ENCODE measurements at regions not wholly inside any gene's neighbourhood (a gene's known extent, or its start where the extent isn't known, plus 50 kb on each side); places are given as distances from the start of the nearest gene placed in this dataset.
A peak's percentile ranks its signal among the peaks of the same experiment; 100 is the strongest.
"Not testable (repeated sequence)": the region's sequence is repeated elsewhere in the genome, so short reads cannot be mapped to it uniquely, and the experiment has no call there.

DNA sequence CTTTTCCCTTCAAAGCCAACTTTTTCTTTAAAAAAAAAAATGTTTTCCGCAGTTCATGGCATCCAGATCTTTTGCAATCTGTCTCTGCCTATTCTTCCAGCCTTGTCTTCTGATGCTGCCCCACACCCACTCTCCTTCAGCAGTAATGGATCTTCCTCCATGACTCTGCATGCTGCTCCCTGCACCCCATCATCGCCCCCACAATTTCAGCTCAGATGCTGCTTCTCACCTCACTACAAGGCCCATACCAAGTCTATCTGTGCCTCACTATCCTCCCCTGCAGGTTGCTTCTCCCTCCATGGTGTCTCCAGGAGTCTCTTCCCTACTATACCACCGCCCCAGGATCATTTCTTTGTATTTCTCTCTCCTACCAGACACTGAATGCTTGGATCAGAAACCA is 260.6 kb downstream of the ANAPC1 start:
- H3K4me3 ChIP-seq (ENCODE audit: low read depth, low read length), result no peak overlapping the region
- no peaks in the 10 kb centered on the region for H3K36me3 ChIP-seq (ENCODE audit: control insufficient read depth, insufficient read depth, low read length)
- DNase-seq (ENCODE audit: low read depth), result no peak
- H3K27me3 ChIP-seq (ENCODE audit: control insufficient read depth, insufficient read depth, low read length), result no peaks in the 10 kb centered on the region
- TF ChIP-seq, protein P1, sequence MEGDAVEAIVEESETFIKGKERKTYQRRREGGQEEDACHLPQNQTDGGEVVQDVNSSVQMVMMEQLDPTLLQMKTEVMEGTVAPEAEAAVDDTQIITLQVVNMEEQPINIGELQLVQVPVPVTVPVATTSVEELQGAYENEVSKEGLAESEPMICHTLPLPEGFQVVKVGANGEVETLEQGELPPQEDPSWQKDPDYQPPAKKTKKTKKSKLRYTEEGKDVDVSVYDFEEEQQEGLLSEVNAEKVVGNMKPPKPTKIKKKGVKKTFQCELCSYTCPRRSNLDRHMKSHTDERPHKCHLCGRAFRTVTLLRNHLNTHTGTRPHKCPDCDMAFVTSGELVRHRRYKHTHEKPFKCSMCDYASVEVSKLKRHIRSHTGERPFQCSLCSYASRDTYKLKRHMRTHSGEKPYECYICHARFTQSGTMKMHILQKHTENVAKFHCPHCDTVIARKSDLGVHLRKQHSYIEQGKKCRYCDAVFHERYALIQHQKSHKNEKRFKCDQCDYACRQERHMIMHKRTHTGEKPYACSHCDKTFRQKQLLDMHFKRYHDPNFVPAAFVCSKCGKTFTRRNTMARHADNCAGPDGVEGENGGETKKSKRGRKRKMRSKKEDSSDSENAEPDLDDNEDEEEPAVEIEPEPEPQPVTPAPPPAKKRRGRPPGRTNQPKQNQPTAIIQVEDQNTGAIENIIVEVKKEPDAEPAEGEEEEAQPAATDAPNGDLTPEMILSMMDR (IDR thresholded peaks at IDR 0.05; ENCODE audit: insufficient read depth, low read length, poor library complexity, severe bottlenecking), result no peak

DNA sequence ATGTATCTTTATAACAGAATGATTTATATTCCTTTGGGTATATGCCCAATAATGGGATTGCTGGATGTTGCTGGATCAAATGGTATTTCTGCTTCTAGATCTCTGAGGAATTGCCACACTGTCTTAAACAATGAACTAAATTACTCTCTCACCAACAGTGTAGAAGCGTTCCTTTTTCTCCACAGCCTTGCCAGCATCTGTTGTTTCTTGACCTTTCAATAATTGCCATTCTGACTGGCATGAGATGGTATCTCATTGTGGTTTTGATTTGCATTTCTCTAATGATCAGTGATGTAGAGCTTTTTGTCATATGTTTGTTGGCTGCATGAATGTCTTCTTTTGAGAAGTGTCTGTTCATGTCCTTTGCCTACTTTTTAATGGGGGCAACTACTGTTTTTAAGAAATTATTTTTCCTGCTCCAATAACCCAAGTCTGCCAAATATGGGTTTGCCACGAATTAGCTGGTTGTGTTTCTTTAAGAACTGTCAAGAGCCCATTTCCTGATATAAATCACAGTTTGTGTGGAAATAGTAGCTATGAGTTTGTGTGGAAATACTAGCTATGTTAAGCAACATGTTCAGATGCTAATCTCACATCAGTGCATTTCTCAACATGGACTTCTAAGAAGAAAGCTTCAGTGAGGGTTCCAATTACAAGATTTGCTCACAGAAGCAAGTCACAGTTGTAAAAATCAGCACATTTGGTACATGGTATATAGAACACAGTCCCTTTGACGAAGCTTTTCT is 259.4 kb downstream of the ANAPC1 start:
- peak; percentile 38 for DNase-seq (ENCODE audit: low read depth)
- TF ChIP-seq, protein P1 (IDR thresholded peaks at IDR 0.05; ENCODE audit: insufficient read depth, low read length, poor library complexity, severe bottlenecking), result no peak
- Histone ChIP-seq H3K36me3 (ENCODE audit: control insufficient read depth, insufficient read depth, low read length) (no peaks in the 10 kb centered on the region), H3K27me3 (ENCODE audit: control insufficient read depth, insufficient read depth, low read length) (no peaks in the 10 kb centered on the region), H3K4me3 (ENCODE audit: low read depth, low read length) (no peak overlapping the region)

DNA sequence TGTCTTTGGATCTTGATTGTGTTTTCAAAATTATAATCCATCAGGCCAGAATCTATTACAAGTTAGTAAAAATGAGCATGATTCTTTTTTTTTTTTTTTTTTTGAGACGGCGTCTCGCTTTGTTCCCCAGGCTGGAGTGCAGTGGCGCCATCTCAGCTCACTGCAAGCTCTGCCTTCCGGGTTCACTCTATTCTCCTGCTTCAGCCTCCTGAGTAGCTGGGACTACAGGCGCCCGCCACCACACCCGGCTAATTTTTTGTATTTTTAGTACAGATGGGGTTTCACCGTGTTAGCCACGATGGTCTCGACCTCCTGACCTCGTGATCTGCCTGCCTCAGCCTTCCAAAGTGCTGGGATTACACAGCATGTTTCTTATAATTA is 258.8 kb downstream of the ANAPC1 start:
- not testable (repeated sequence) for H3K4me3 ChIP-seq (ENCODE audit: low read depth, low read length); H3K36me3 ChIP-seq (ENCODE audit: control insufficient read depth, insufficient read depth, low read length); DNase-seq (ENCODE audit: low read depth); H3K27me3 ChIP-seq (ENCODE audit: control insufficient read depth, insufficient read depth, low read length)

DNA sequence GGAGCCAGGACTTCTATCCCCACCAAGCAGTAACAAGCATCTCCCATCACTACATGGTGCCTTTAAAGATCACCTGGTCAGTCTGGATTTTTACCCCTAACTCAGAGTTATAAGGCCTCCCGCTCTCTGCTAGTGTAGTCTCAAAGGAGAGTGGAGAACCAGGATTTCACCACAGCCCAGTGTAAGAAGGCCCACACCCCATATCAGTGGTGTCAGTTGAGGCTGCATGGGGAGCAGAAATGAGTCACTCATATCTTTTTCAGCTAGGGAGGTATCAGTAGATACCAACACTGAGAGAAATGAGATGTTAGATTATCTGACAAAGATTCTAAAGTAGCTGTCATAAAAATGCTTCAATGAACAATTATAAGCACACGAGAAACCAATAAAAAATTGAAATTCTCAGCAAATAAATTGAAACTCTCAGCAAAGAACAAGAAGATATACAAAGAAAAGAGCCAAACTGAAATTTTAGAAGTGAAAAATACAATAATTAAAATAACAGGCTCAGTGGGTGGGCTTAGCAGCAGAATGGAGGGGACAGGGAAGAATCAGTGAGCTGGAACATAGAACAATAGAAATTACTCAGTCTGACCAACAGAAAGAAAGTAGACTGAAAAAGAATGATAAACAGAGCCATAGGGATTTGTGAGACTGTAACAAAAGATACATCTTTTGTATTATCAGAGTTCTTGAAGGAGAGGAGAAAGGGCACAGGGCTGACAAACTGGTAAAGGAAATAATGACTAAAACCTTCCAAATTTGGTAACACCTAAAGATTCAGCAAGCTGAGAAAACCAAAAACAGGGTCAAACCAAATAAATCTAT is 257.7 kb downstream of the ANAPC1 start:
- Histone ChIP-seq H3K27me3 (ENCODE audit: control insufficient read depth, insufficient read depth, low read length) (no peaks in the 10 kb centered on the region), H3K36me3 (ENCODE audit: control insufficient read depth, insufficient read depth, low read length) (no peaks in the 10 kb centered on the region), H3K4me3 (ENCODE audit: low read depth, low read length) (no peak overlapping the region)
- TF ChIP-seq, protein P1 (IDR thresholded peaks at IDR 0.05; ENCODE audit: insufficient read depth, low read length, poor library complexity, severe bottlenecking), result no peak
- DNase-seq (ENCODE audit: low read depth), result no peak

DNA sequence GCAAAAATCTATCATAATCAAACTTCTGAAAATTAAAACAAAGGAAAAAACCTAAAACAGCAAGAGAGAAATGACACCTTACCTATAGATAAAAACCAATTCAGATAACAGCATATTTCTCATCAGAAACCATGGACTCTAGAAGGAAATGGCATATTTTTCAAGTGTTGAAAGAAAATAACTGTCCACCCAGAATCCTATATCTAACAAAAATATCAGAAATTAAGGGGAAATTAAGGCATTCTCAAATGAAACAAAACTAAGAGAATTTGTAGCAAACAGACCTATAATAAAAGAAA is 257.2 kb downstream of the ANAPC1 start:
- no peak for DNase-seq (ENCODE audit: low read depth)
- H3K4me3 ChIP-seq (ENCODE audit: low read depth, low read length), result no peak overlapping the region
- H3K36me3 ChIP-seq (ENCODE audit: control insufficient read depth, insufficient read depth, low read length), result no peaks in the 10 kb centered on the region
- no peaks in the 10 kb centered on the region for H3K27me3 ChIP-seq (ENCODE audit: control insufficient read depth, insufficient read depth, low read length)
- TF ChIP-seq, protein P1 (IDR thresholded peaks at IDR 0.05; ENCODE audit: insufficient read depth, low read length, poor library complexity, severe bottlenecking), result no peak

DNA sequence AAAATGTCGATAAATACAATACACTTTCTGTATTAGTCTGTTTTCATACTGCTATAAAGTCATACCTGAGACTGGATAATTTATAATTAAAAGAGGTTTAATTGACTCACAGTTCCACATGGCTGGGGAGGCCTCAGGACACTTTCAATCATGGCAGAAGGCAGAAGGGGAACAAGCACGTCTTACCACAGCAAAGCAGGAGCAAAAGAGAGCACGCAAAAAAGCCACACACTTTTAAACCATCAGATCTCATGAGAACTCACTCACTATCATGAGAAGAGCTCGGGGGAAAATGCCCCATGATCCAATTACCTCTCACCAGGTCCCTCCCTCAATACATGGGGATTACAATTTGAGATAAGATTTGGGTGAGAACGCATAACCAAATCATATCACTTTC is 256.7 kb downstream of the ANAPC1 start:
- Histone ChIP-seq H3K4me3 (ENCODE audit: low read depth, low read length) (no peak overlapping the region), H3K27me3 (ENCODE audit: control insufficient read depth, insufficient read depth, low read length) (no peaks in the 10 kb centered on the region), H3K36me3 (ENCODE audit: control insufficient read depth, insufficient read depth, low read length) (no peaks in the 10 kb centered on the region)
- TF ChIP-seq, protein P1 (IDR thresholded peaks at IDR 0.05; ENCODE audit: insufficient read depth, low read length, poor library complexity, severe bottlenecking), result no peak
- no peak for DNase-seq (ENCODE audit: low read depth)

Data from kidney epithelial cell (primary cell).